GM10248 (cell line): ENCODE measurements at regions not wholly inside any gene's neighbourhood (a gene's known extent, or its start where the extent isn't known, plus 50 kb on each side); places are given as distances from the start of the nearest gene placed in this dataset.

Source experiments
- CTCF ChIA-PET: fragments of 300-600 bp; sonication (Branson Sonifier 250); formaldehyde crosslinking; extraction: SDS; loops from one replicate; lab custom pipeline; 2021; ENCODE audit warnings: antibody characterized with exemption; lab: Yijun Ruan, JAX
- POLR2A ChIA-PET: fragments of 350-650 bp; sonication (Branson Sonifier 250); formaldehyde crosslinking; extraction: SDS; loops from one replicate; lab custom pipeline; 2020; ENCODE audit warnings: antibody characterized with exemption; lab: Yijun Ruan, JAX
- DNase-seq: peaks from one replicate; pipeline ENCODE4 v3.0.0; 2012; ENCODE audit errors: extremely low spot score
- TF ChIP-seq, protein P1 (sequence below): IDR thresholded peaks from 2 replicates; pipeline ENCODE4 v1.5.1; 2012; ENCODE audit warnings: mild to moderate bottlenecking, low read depth; ENCODE audit errors: extremely low read depth, missing control alignments, control extremely low read depth

DNA sequence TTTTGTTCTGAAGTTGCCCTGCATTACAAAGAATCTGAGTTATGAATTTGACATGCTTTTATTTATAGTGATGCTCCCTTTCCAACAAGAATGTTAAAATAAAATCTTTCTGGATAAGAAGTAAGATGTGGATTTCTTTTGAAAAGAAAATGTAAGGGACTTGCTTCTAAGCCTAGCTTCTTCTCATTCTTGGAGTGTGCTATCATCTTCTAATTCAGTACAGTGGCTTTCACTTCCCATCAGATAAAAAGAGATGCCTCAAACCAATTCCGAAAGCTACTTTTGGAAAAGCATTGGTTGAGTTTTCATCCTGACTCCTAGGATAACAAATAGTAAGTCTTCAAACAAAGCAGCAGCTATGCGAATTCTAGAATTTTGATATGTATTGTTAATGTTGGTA, 197.0 kb upstream of the ZPLD1 start:
- TF ChIP-seq, protein P1, sequence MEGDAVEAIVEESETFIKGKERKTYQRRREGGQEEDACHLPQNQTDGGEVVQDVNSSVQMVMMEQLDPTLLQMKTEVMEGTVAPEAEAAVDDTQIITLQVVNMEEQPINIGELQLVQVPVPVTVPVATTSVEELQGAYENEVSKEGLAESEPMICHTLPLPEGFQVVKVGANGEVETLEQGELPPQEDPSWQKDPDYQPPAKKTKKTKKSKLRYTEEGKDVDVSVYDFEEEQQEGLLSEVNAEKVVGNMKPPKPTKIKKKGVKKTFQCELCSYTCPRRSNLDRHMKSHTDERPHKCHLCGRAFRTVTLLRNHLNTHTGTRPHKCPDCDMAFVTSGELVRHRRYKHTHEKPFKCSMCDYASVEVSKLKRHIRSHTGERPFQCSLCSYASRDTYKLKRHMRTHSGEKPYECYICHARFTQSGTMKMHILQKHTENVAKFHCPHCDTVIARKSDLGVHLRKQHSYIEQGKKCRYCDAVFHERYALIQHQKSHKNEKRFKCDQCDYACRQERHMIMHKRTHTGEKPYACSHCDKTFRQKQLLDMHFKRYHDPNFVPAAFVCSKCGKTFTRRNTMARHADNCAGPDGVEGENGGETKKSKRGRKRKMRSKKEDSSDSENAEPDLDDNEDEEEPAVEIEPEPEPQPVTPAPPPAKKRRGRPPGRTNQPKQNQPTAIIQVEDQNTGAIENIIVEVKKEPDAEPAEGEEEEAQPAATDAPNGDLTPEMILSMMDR = no peak
- POLR2A ChIA-PET = no interaction called here
- CTCF ChIA-PET = interaction anchor here (0.6 to 16.8 kb wide), 5 partner anchors 9 to 424 kb away, joined by 3 to 423 read pairs (median 4); no protein-coding TSS in a partner anchor
- no peak for DNase-seq

DNA sequence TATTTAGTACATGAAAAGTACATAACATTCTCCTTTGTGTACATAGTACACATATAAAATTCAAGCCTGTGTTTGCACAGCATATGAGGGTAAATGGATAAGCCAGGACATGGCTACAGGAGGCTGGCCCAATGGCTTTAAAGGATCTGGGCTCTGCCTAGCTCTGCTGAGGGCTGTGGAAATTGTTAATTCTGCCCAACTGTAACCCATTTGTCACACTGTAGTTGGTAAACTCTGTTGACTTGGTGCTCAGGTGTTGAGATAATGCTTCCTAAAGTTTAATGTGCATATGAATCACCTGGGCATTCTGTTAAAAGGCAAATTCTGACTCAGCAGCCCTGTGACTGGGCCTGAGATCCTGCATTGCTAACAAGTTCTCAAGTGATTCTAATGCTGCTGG, 196.5 kb upstream of the ZPLD1 start:
- no peak for DNase-seq
- CTCF ChIA-PET = interaction anchor here (1.1 to 16.8 kb wide), 4 partner anchors 9 to 296 kb away, joined by 4 to 423 read pairs (median 58); no protein-coding TSS in a partner anchor
- TF ChIP-seq, protein P1 = no peak
- POLR2A ChIA-PET = no interaction called here

DNA sequence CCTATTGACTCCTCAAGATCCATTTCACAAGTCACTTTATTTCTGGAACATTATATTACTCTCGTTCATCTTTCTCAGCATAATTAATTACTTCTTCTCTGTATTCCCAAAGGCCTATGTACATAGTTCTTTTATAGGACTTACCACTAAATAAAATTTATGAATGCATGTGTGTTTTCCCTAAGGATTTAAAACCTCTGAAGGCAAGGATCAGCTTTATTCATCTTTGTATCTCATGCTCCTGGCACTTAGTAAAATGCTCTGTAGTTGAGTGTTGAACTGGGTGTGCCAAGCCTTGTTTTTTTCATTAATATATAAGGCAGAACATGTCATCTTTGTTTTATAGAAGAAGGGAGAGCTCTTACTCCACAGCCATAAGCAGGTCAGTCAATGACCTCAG, 194.1 kb upstream of the ZPLD1 start:
- no peak for DNase-seq
- TF ChIP-seq, protein P1 = no peak
- CTCF ChIA-PET = interaction anchor here (1.1 to 9.7 kb wide), 5 partner anchors 9 to 298 kb away, joined by 4 to 108 read pairs (median 14); no protein-coding TSS in a partner anchor
- POLR2A ChIA-PET = interaction anchor here (0.6 kb wide), 1 partner anchor 12 kb away, joined by 4 read pairs; no protein-coding TSS in a partner anchor

DNA sequence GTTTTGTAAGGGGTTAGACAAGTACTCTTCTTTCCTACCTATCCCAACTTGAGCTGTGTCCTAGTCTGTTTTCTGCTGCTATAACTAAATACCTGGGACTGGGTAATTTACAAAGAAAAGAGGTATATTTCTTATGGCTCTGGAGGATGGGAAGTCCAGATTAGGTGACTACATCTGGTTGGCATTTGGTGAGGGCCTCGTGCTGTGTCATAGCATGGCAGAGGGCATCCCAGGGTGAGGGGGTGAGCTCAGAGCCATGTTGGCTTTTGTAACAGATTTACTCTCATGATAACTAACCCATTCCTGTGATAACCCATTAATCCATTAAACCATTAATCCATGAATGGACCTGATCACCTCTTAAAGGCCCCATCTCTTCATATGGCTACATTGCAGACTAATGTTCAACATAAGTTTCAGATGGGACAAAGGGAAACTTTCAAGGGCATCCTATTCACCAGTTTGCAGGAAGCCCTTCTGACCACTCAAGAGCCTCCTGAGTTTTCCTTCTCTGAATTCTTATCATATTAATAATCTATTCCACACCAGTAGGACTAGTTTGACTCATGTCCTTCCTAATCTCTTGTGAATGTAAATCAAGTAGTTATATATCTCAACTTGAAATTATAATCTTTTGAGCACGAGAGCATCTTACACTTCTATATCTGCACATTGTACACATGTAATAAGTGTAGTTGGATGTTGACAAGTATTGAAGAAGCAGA, 185.7 kb upstream of the ZPLD1 start:
- ChIA-PET CTCF (interaction anchor here (0.8 to 3.0 kb wide), 5 partner anchors 12 to 42 kb away, joined by 3 to 12 read pairs (median 4); no protein-coding TSS in a partner anchor), POLR2A (no interaction called here)
- TF ChIP-seq, protein P1 = no peak
- no peak for DNase-seq

DNA sequence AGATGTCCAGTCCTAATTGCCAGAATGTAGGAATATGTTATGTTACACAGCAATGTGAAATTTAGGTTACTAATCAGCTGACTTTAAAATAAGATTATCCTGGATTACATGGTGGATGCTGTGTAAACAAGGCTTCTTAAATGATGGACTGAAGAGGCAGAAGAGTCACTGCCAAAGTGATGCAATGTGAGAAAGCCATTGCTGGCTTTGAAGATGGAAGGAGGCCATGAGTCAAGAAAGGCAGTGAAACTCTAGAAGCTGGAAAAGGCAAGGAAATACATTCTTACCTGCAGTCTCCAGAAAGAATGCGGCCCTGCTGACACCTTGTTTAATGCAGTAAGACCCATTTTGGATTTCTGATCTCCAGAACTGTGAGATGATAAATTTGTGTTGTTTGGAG, 179.1 kb upstream of the ZPLD1 start:
- TF ChIP-seq, protein P1 = no peak
- POLR2A ChIA-PET = no interaction called here
- CTCF ChIA-PET = interaction anchor here (1.5 kb wide), 1 partner anchor 16 kb away, joined by 3 read pairs; no protein-coding TSS in a partner anchor
- no peak for DNase-seq

DNA sequence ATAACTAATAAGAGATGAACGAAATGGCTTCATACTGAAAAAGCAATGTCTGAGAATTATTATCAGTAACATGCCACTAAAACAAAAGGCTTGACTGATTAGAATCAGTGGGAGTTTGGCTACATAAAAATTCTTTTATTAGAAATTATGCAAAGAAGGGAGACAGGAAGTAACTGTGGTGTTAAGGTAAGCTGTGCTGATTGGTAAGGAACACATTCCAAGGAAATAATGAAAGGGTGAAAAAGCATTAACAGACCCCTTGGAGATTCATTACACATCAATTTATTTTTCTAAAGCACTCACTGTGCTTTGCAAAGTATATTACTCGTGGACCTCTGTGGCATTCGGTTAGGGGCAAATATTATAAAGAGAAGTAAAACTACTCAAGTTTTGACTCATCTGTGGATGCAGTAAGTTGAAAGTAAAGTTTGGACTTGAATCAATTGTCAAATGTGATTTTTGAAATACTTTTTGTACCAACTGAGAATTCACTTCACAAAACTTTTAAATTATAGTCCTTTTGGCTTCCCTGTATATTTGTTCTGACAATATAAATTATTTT, 176.1 kb upstream of the ZPLD1 start:
- CTCF ChIA-PET = interaction anchor here (0.7 kb wide), 1 partner anchor 16 kb away, joined by 3 read pairs; no protein-coding TSS in a partner anchor
- POLR2A ChIA-PET = no interaction called here
- peak; percentile 26 for DNase-seq
- TF ChIP-seq, protein P1 = no peak
